MV-4-11 (cell line): ENCODE measurements at regions not wholly inside any gene's neighbourhood (a gene's known extent, or its start where the extent isn't known, plus 50 kb on each side); places are given as distances from the start of the nearest gene placed in this dataset.

ENCODE experiments used
- DNase-seq: peaks from one replicate; lab custom pipeline; 2025; lab: John Stamatoyannopoulos, UW

- DNase-seq = no peak
Observed at GRCh38 chr22:22094514-22094913, 111.9 kb upstream of the TOP3B start.

- no peak for DNase-seq
Observed at GRCh38 chr22:22093743-22094142, 111.2 kb upstream of the TOP3B start.

- no peak for DNase-seq
Observed at GRCh38 chr22:22092974-22093373, 110.4 kb upstream of the TOP3B start.

- DNase-seq = no peak
Observed at GRCh38 chr22:22092101-22092500, 109.5 kb upstream of the TOP3B start.

- no peak for DNase-seq
Observed at GRCh38 chr22:22091400-22091878, 108.9 kb upstream of the TOP3B start.

GRCh38 chr22:22090650-22091399 is 108.2 kb upstream of the TOP3B start:
- DNase-seq = no peak

GRCh38 chr22:22089459-22090308 is 107.1 kb upstream of the TOP3B start:
- no peak for DNase-seq

GRCh38 chr22:22088658-22089458 is 106.3 kb upstream of the TOP3B start:
- no peak for DNase-seq

GRCh38 chr22:22087854-22088657 is 105.5 kb upstream of the TOP3B start:
- DNase-seq = no peak

- no peak for DNase-seq
Observed at GRCh38 chr22:22086501-22087158, 104.0 kb upstream of the TOP3B start.

- DNase-seq = no peak
Observed at GRCh38 chr22:22085702-22086500, 103.3 kb upstream of the TOP3B start.

GRCh38 chr22:22084089-22084711 is 101.6 kb upstream of the TOP3B start:
- no peak for DNase-seq

GRCh38 chr22:22082960-22083359 is 100.4 kb upstream of the TOP3B start:
- no peak for DNase-seq

GRCh38 chr22:22082229-22082835 is 99.7 kb upstream of the TOP3B start:
- no peak for DNase-seq

- no peak for DNase-seq
Observed at GRCh38 chr22:22080270-22080669, 97.7 kb upstream of the TOP3B start.

GRCh38 chr22:22079404-22080148 is 97.0 kb upstream of the TOP3B start:
- no peak for DNase-seq

- DNase-seq = no peak
Observed at GRCh38 chr22:22078329-22078728, 95.7 kb upstream of the TOP3B start.

- DNase-seq = no peak
Observed at GRCh38 chr22:22076932-22077703, 94.5 kb upstream of the TOP3B start.
